ENCODE measurements at regions not wholly inside any gene's neighbourhood (a gene's known extent, or its start where the extent isn't known, plus 50 kb on each side); places are given as distances from the start of the nearest gene placed in this dataset.

- POLR2A ChIA-PET: no interaction called here
- Mint-ChIP-seq H3K4me1 (no peaks in the 10 kb centered on the region), H3K27ac (no peak overlapping the region)
These were observed 62.1 kb upstream of the C14orf180 start for GRCh38 chr14:104517426-104517825.

More at GRCh38 chr14:104517426-104517825, 62.1 kb upstream of the C14orf180 start:
- peaks cover 11% of the 10 kb centered on the region for H3K9me3 Mint-ChIP-seq
- no peaks in the 10 kb centered on the region for H3K27me3 Mint-ChIP-seq (ENCODE audit: low read depth)
- CTCF ChIA-PET: no interaction called here
- ATAC-seq (no peak), DNase-seq (ENCODE audit: low spot score) (no peak)
- H3K36me3 Mint-ChIP-seq: peaks cover 5% of the 10 kb centered on the region
- no peak for TF ChIP-seq FOXK1 (CRISPR knock-in tag; IDR thresholded peaks at IDR 0.05)
- no peak for TF ChIP-seq E2F4 (CRISPR knock-in tag; IDR thresholded peaks at IDR 0.05; ENCODE audit: borderline replicate concordance, low read depth)
- TF ChIP-seq, protein P1, sequence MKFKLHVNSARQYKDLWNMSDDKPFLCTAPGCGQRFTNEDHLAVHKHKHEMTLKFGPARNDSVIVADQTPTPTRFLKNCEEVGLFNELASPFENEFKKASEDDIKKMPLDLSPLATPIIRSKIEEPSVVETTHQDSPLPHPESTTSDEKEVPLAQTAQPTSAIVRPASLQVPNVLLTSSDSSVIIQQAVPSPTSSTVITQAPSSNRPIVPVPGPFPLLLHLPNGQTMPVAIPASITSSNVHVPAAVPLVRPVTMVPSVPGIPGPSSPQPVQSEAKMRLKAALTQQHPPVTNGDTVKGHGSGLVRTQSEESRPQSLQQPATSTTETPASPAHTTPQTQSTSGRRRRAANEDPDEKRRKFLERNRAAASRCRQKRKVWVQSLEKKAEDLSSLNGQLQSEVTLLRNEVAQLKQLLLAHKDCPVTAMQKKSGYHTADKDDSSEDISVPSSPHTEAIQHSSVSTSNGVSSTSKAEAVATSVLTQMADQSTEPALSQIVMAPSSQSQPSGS (CRISPR knock-in tag; IDR thresholded peaks at IDR 0.05; ENCODE audit: borderline replicate concordance, low read depth): no peak
- TF ChIP-seq NR1H2 (CRISPR knock-in tag; IDR thresholded peaks at IDR 0.05): no peak
- no peak for TF ChIP-seq MYBL2 (CRISPR knock-in tag; IDR thresholded peaks at IDR 0.05)
- TF ChIP-seq SMAD4 (CRISPR knock-in tag; IDR thresholded peaks at IDR 0.05): no peak
- TF ChIP-seq, protein P2, sequence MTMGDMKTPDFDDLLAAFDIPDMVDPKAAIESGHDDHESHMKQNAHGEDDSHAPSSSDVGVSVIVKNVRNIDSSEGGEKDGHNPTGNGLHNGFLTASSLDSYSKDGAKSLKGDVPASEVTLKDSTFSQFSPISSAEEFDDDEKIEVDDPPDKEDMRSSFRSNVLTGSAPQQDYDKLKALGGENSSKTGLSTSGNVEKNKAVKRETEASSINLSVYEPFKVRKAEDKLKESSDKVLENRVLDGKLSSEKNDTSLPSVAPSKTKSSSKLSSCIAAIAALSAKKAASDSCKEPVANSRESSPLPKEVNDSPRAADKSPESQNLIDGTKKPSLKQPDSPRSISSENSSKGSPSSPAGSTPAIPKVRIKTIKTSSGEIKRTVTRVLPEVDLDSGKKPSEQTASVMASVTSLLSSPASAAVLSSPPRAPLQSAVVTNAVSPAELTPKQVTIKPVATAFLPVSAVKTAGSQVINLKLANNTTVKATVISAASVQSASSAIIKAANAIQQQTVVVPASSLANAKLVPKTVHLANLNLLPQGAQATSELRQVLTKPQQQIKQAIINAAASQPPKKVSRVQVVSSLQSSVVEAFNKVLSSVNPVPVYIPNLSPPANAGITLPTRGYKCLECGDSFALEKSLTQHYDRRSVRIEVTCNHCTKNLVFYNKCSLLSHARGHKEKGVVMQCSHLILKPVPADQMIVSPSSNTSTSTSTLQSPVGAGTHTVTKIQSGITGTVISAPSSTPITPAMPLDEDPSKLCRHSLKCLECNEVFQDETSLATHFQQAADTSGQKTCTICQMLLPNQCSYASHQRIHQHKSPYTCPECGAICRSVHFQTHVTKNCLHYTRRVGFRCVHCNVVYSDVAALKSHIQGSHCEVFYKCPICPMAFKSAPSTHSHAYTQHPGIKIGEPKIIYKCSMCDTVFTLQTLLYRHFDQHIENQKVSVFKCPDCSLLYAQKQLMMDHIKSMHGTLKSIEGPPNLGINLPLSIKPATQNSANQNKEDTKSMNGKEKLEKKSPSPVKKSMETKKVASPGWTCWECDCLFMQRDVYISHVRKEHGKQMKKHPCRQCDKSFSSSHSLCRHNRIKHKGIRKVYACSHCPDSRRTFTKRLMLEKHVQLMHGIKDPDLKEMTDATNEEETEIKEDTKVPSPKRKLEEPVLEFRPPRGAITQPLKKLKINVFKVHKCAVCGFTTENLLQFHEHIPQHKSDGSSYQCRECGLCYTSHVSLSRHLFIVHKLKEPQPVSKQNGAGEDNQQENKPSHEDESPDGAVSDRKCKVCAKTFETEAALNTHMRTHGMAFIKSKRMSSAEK (CRISPR knock-in tag; IDR thresholded peaks at IDR 0.05; ENCODE audit: borderline replicate concordance): no peak
- TF ChIP-seq, protein P3, sequence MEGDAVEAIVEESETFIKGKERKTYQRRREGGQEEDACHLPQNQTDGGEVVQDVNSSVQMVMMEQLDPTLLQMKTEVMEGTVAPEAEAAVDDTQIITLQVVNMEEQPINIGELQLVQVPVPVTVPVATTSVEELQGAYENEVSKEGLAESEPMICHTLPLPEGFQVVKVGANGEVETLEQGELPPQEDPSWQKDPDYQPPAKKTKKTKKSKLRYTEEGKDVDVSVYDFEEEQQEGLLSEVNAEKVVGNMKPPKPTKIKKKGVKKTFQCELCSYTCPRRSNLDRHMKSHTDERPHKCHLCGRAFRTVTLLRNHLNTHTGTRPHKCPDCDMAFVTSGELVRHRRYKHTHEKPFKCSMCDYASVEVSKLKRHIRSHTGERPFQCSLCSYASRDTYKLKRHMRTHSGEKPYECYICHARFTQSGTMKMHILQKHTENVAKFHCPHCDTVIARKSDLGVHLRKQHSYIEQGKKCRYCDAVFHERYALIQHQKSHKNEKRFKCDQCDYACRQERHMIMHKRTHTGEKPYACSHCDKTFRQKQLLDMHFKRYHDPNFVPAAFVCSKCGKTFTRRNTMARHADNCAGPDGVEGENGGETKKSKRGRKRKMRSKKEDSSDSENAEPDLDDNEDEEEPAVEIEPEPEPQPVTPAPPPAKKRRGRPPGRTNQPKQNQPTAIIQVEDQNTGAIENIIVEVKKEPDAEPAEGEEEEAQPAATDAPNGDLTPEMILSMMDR (IDR thresholded peaks at IDR 0.05): no peak
- no peak for TF ChIP-seq ZBTB21 (CRISPR knock-in tag; IDR thresholded peaks at IDR 0.05; ENCODE audit: borderline replicate concordance)
- TF ChIP-seq NFE2L1 (CRISPR knock-in tag; IDR thresholded peaks at IDR 0.05): no peak
- TF ChIP-seq ZNF396 (CRISPR knock-in tag; IDR thresholded peaks at IDR 0.05; ENCODE audit: borderline replicate concordance): no peak
- no peak for TF ChIP-seq MAX (CRISPR knock-in tag; IDR thresholded peaks at IDR 0.05)
- no peak for TF ChIP-seq ATF3 (CRISPR knock-in tag; conservative IDR thresholded peaks at IDR 0.05)
- TF ChIP-seq TEAD1 (CRISPR knock-in tag; IDR thresholded peaks at IDR 0.05): no peak
- no peak for TF ChIP-seq RELA (CRISPR knock-in tag; IDR thresholded peaks at IDR 0.05; ENCODE audit: borderline replicate concordance)
- no peak for TF ChIP-seq CDX4 (CRISPR knock-in tag; IDR thresholded peaks at IDR 0.05; ENCODE audit: borderline replicate concordance)
- no peak for TF ChIP-seq NFATC4 (CRISPR knock-in tag; IDR thresholded peaks at IDR 0.05)
- no peak for TF ChIP-seq ERG (CRISPR knock-in tag; IDR thresholded peaks at IDR 0.05)
- TF ChIP-seq IRF2 (CRISPR knock-in tag; IDR thresholded peaks at IDR 0.05; ENCODE audit: borderline replicate concordance, low read depth): no peak
- TF ChIP-seq, protein P4, sequence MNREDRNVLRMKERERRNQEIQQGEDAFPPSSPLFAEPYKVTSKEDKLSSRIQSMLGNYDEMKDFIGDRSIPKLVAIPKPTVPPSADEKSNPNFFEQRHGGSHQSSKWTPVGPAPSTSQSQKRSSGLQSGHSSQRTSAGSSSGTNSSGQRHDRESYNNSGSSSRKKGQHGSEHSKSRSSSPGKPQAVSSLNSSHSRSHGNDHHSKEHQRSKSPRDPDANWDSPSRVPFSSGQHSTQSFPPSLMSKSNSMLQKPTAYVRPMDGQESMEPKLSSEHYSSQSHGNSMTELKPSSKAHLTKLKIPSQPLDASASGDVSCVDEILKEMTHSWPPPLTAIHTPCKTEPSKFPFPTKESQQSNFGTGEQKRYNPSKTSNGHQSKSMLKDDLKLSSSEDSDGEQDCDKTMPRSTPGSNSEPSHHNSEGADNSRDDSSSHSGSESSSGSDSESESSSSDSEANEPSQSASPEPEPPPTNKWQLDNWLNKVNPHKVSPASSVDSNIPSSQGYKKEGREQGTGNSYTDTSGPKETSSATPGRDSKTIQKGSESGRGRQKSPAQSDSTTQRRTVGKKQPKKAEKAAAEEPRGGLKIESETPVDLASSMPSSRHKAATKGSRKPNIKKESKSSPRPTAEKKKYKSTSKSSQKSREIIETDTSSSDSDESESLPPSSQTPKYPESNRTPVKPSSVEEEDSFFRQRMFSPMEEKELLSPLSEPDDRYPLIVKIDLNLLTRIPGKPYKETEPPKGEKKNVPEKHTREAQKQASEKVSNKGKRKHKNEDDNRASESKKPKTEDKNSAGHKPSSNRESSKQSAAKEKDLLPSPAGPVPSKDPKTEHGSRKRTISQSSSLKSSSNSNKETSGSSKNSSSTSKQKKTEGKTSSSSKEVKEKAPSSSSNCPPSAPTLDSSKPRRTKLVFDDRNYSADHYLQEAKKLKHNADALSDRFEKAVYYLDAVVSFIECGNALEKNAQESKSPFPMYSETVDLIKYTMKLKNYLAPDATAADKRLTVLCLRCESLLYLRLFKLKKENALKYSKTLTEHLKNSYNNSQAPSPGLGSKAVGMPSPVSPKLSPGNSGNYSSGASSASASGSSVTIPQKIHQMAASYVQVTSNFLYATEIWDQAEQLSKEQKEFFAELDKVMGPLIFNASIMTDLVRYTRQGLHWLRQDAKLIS (CRISPR knock-in tag; IDR thresholded peaks at IDR 0.05; ENCODE audit: borderline replicate concordance): no peak
- H3K4me3 Mint-ChIP-seq: no peak overlapping the region

All from WTC11 (cell line).